ENCODE measurements at regions not wholly inside any gene's neighbourhood (a gene's known extent, or its start where the extent isn't known, plus 50 kb on each side); places are given as distances from the start of the nearest gene placed in this dataset.

GRCh38 chrX:10755439-10756334 is 135.3 kb upstream of the MID1 start:
- TF ChIP-seq CTCF (IDR thresholded peaks at IDR 0.05) (no peak), POLR2AphosphoS5 (IDR thresholded peaks at IDR 0.05) (no peak)
